Mucosa of descending colon (tissue), 3 donors: ENCODE measurements at regions not wholly inside any gene's neighbourhood (a gene's known extent, or its start where the extent isn't known, plus 50 kb on each side); places are given as distances from the start of the nearest gene placed in this dataset.

Experiments used
- ATAC-seq: fragments of 200-7000 bp; cut with Tn5 transposase; one replicate; pipeline ENCODE4 v1.9.1; 2020; ENCODE audit warnings: mild to moderate bottlenecking, moderate library complexity
- DNase-seq, 3 donors: peaks; one replicate each; pipeline ENCODE4 v3.0.0-alpha.2; 2020
- H3K36me3 ChIP-seq: fragments of 200-600 bp; one replicate; pipeline ENCODE4 v1.8.0; 2021; ENCODE audit warnings: low read depth, mild to moderate bottlenecking
- H3K4me1 ChIP-seq: fragments of 200-600 bp; one replicate; pipeline ENCODE4 v1.8.0; 2021; ENCODE audit warnings: low read depth, mild to moderate bottlenecking
- H3K4me3 ChIP-seq: fragments of 200-600 bp; one replicate; pipeline ENCODE4 v1.8.0; 2021; ENCODE audit warnings: mild to moderate bottlenecking
- H3K9me3 ChIP-seq: fragments of 200-600 bp; one replicate; pipeline ENCODE4 v1.8.0; 2021; ENCODE audit warnings: mild to moderate bottlenecking
- CTCF ChIP-seq: fragments of 200-600 bp; IDR thresholded peaks from one replicate; pipeline ENCODE4 v1.8.0; 2022; ENCODE audit warnings: antibody characterized with exemption, mild to moderate bottlenecking
- intact Hi-C, 2 donors: fragments of 100-400 bp; cut with DNase I in 1 of 2; cut with micrococcal nuclease in 1 of 2; formaldehyde crosslinking; loops; one replicate each; pipeline versions ENCODE4 v1.11.0 to v1.11.1; 2022; cut with DNase I, micrococcal nuclease
- donor health status: DM: no; HTN: no; CAD: no; lungs with moderate emphysema.
- donor health status: DM: no; HTN: no; CAD: no.
- donor health status: DM: no; HTN: yes; CAD: no.

DNA sequence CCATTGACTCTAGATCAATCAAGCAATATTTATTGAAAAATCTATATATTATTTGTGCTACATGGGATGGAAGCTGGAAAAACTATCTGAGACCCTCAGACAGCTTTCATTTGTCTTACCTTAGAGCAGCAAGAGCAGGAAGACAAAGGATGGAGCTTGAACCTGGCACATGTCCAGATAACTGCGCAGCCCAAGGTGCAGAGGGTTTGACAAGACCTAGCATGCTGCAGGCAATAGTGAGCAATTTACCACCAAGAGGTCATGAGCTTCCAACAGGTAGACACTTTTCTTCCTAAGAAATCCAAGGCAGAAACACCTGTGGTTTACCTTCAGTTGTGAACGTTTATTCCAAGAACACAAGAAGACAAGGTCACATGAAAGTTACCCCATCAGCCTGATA, 214.7 kb upstream of the NECTIN3 start:
- intact Hi-C loops: no loop called here
- Histone ChIP-seq H3K9me3 (no peaks in the 10 kb centered on the region), H3K4me3 (no peak overlapping the region), H3K4me1 (no peaks in the 10 kb centered on the region), H3K36me3 (no peaks in the 10 kb centered on the region)
- DNase-seq (no peak), ATAC-seq (no peak)
- no peak for TF ChIP-seq CTCF

- no peak for DNase-seq
- Histone ChIP-seq H3K36me3 (no peaks in the 10 kb centered on the region), H3K9me3 (no peaks in the 10 kb centered on the region), H3K4me3 (no peak overlapping the region), H3K4me1 (no peaks in the 10 kb centered on the region)
- TF ChIP-seq CTCF: no peak
- no peak for ATAC-seq
- intact Hi-C loops: no loop called here
Observed at GRCh38 chr3:110858549-110858948, 213.1 kb upstream of the NECTIN3 start.

DNA sequence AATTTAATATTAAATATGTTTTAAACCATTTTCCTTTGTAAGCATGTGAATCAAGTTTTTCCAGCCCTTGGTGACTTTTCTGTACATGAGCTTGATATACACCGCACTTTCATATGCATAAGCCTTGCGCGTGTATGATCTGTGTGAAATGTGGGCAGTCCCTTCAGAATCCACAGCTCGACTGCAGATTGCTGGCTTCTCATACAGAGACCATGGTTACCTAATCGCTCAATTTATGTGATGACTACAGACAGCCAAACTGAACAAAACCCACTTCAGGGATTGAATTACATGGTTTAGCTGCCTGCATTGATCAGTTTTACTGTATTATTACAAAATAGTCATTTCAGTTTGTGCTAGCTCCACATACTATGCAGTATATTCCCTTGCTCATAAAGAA, 212.3 kb upstream of the NECTIN3 start:
- Histone ChIP-seq H3K4me1 (no peaks in the 10 kb centered on the region), H3K9me3 (no peaks in the 10 kb centered on the region), H3K36me3 (no peaks in the 10 kb centered on the region), H3K4me3 (no peak overlapping the region)
- no peak for ATAC-seq
- no peak for DNase-seq
- intact Hi-C loops: no loop called here
- TF ChIP-seq CTCF: no peak

GRCh38 chr3:110859993-110860392, 211.6 kb upstream of the NECTIN3 start:
- Histone ChIP-seq H3K4me3 (no peak overlapping the region), H3K36me3 (no peaks in the 10 kb centered on the region), H3K4me1 (no peaks in the 10 kb centered on the region), H3K9me3 (no peaks in the 10 kb centered on the region)
- DNase-seq: no peak
- intact Hi-C loops: no loop called here
- ATAC-seq: no peak
- no peak for TF ChIP-seq CTCF

DNA sequence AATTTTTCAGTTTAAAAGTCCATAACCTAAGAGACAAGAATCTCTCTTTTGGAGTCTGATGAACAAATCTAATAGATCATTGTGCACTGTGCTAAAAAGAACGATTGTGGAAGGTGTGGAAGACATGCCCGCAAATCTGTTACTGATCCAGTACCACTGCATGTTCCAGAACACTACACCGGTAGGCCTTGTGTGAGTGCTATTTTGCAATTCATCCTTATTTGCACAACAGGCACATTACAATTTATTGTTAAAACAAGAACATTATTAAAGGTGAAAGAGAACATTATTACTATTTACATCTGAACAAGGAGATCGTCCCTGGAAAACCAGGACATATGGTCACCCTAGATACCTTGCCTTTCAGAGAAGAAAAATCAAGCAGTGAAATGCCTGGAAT, 205.7 kb upstream of the NECTIN3 start:
- H3K36me3 ChIP-seq: no peaks in the 10 kb centered on the region
- intact Hi-C loops: no loop called here
- no peak overlapping the region for H3K4me3 ChIP-seq
- no peaks in the 10 kb centered on the region for H3K9me3 ChIP-seq
- DNase-seq: no peak
- ATAC-seq: no peak
- no peak for TF ChIP-seq CTCF
- H3K4me1 ChIP-seq: no peaks in the 10 kb centered on the region

- no peak for ATAC-seq
- H3K9me3 ChIP-seq: no peaks in the 10 kb centered on the region
- TF ChIP-seq CTCF: no peak
- H3K36me3 ChIP-seq: no peaks in the 10 kb centered on the region
- H3K4me3 ChIP-seq: no peak overlapping the region
- DNase-seq: no peak
- H3K4me1 ChIP-seq: no peaks in the 10 kb centered on the region
- intact Hi-C loops: no loop called here
Observed at GRCh38 chr3:110868106-110868505, 203.5 kb upstream of the NECTIN3 start.
